ENCODE measurements at regions not wholly inside any gene's neighbourhood (a gene's known extent, or its start where the extent isn't known, plus 50 kb on each side); places are given as distances from the start of the nearest gene placed in this dataset.

- no peaks in the 10 kb centered on the region for H3K9me3 ChIP-seq (replicated peaks)
- H3K27me3 ChIP-seq: no peaks in the 10 kb centered on the region
- no peaks in the 10 kb centered on the region for H3K4me1 ChIP-seq
- H3K4me3 ChIP-seq: no peak overlapping the region
- DNase-seq: no peak
- H3K27ac ChIP-seq: no peak overlapping the region
- no peaks in the 10 kb centered on the region for H3K36me3 ChIP-seq
Measured at GRCh38 chr4:43846111-43846587, 602.5 kb downstream of the KCTD8 start.

- no peak overlapping the region for H3K4me3 ChIP-seq
- no peaks in the 10 kb centered on the region for H3K4me1 ChIP-seq
- DNase-seq: no peak
- no peaks in the 10 kb centered on the region for H3K27me3 ChIP-seq
- no peaks in the 10 kb centered on the region for H3K36me3 ChIP-seq
- H3K9me3 ChIP-seq (replicated peaks): no peaks in the 10 kb centered on the region
- no peak overlapping the region for H3K27ac ChIP-seq
Measured at GRCh38 chr4:43853565-43854264, 594.9 kb downstream of the KCTD8 start.

GRCh38 chr4:43855283-43855682 is 593.3 kb downstream of the KCTD8 start:
- Histone ChIP-seq H3K27me3 (no peaks in the 10 kb centered on the region), H3K27ac (no peak overlapping the region), H3K36me3 (no peaks in the 10 kb centered on the region), H3K4me1 (no peaks in the 10 kb centered on the region), H3K9me3 (replicated peaks) (no peaks in the 10 kb centered on the region), H3K4me3 (no peak overlapping the region)
- no peak for DNase-seq

- no peaks in the 10 kb centered on the region for H3K27me3 ChIP-seq
- no peaks in the 10 kb centered on the region for H3K36me3 ChIP-seq
- no peak for DNase-seq
- no peaks in the 10 kb centered on the region for H3K9me3 ChIP-seq (replicated peaks)
- no peak overlapping the region for H3K4me3 ChIP-seq
- H3K27ac ChIP-seq: no peak overlapping the region
- no peaks in the 10 kb centered on the region for H3K4me1 ChIP-seq
Measured at GRCh38 chr4:43864616-43865146, 583.9 kb downstream of the KCTD8 start.

GRCh38 chr4:43867908-43868307 is 580.7 kb downstream of the KCTD8 start:
- H3K27me3 ChIP-seq: no peaks in the 10 kb centered on the region
- no peak overlapping the region for H3K4me3 ChIP-seq
- no peaks in the 10 kb centered on the region for H3K4me1 ChIP-seq
- no peak for DNase-seq
- no peaks in the 10 kb centered on the region for H3K36me3 ChIP-seq
- no peaks in the 10 kb centered on the region for H3K9me3 ChIP-seq (replicated peaks)
- no peak overlapping the region for H3K27ac ChIP-seq

- DNase-seq: no peak
- no peaks in the 10 kb centered on the region for H3K9me3 ChIP-seq (replicated peaks)
Measured at GRCh38 chr4:43875655-43876054, 573.0 kb downstream of the KCTD8 start.

GRCh38 chr4:43882470-43882869 is 566.1 kb downstream of the KCTD8 start:
- H3K9me3 ChIP-seq (replicated peaks): no peaks in the 10 kb centered on the region
- DNase-seq: peak in 1 of 2 experiments; percentile 11
- no peaks in the 10 kb centered on the region for H3K4me1 ChIP-seq
- H3K36me3 ChIP-seq: no peaks in the 10 kb centered on the region
- no peak overlapping the region for H3K27ac ChIP-seq
- H3K27me3 ChIP-seq: peaks cover 7% of the 10 kb centered on the region; the same call in 1 of the 2 replicates
- H3K4me3 ChIP-seq: no peak overlapping the region

More at GRCh38 chr4:43875655-43876054, 573.0 kb downstream of the KCTD8 start:
- Histone ChIP-seq H3K4me3 (no peak overlapping the region), H3K36me3 (no peaks in the 10 kb centered on the region), H3K4me1 (no peaks in the 10 kb centered on the region), H3K27ac (no peak overlapping the region), H3K27me3 (no peaks in the 10 kb centered on the region)

GRCh38 chr4:43886196-43886595 is 562.4 kb downstream of the KCTD8 start:
- no peaks in the 10 kb centered on the region for H3K9me3 ChIP-seq (replicated peaks)
- no peak overlapping the region for H3K27ac ChIP-seq
- no peaks in the 10 kb centered on the region for H3K4me1 ChIP-seq
- DNase-seq: no peak
- no peaks in the 10 kb centered on the region for H3K36me3 ChIP-seq
- peaks cover 7% of the 10 kb centered on the region; the same call in 1 of the 2 replicates for H3K27me3 ChIP-seq
- H3K4me3 ChIP-seq: no peak overlapping the region

- Histone ChIP-seq H3K9me3 (replicated peaks) (no peaks in the 10 kb centered on the region), H3K27me3 (no peaks in the 10 kb centered on the region), H3K27ac (no peak overlapping the region), H3K4me3 (no peak overlapping the region), H3K36me3 (no peaks in the 10 kb centered on the region), H3K4me1 (no peaks in the 10 kb centered on the region)
- no peak for DNase-seq
Measured at GRCh38 chr4:43898836-43899235, 549.8 kb downstream of the KCTD8 start.

- Histone ChIP-seq H3K9me3 (replicated peaks) (no peaks in the 10 kb centered on the region), H3K4me3 (no peak overlapping the region), H3K27ac (no peak overlapping the region), H3K27me3 (no peaks in the 10 kb centered on the region; the same call in 1 of the 2 replicates), H3K36me3 (no peaks in the 10 kb centered on the region), H3K4me1 (no peaks in the 10 kb centered on the region)
- no peak for DNase-seq
Measured at GRCh38 chr4:43903456-43903855, 545.2 kb downstream of the KCTD8 start.

GRCh38 chr4:43918377-43918776 is 530.2 kb downstream of the KCTD8 start:
- Histone ChIP-seq H3K9me3 (replicated peaks) (no peaks in the 10 kb centered on the region), H3K4me1 (no peaks in the 10 kb centered on the region)

GRCh38 chr4:43932448-43932847 is 516.2 kb downstream of the KCTD8 start:
- H3K36me3 ChIP-seq: no peaks in the 10 kb centered on the region
- no peak overlapping the region for H3K4me3 ChIP-seq
- H3K4me1 ChIP-seq: no peaks in the 10 kb centered on the region
- no peaks in the 10 kb centered on the region for H3K9me3 ChIP-seq (replicated peaks)
- H3K27me3 ChIP-seq: no peaks in the 10 kb centered on the region
- no peak for DNase-seq
- H3K27ac ChIP-seq: no peak overlapping the region

More at GRCh38 chr4:43918377-43918776, 530.2 kb downstream of the KCTD8 start:
- DNase-seq: no peak
- Histone ChIP-seq H3K4me3 (no peak overlapping the region), H3K36me3 (no peaks in the 10 kb centered on the region), H3K27me3 (no peaks in the 10 kb centered on the region), H3K27ac (no peak overlapping the region)

- Histone ChIP-seq H3K36me3 (no peaks in the 10 kb centered on the region), H3K27ac (no peak overlapping the region), H3K4me3 (no peak overlapping the region), H3K9me3 (replicated peaks) (no peaks in the 10 kb centered on the region), H3K27me3 (no peaks in the 10 kb centered on the region; the same call in 1 of the 2 replicates), H3K4me1 (no peaks in the 10 kb centered on the region)
- no peak for DNase-seq
Measured at GRCh38 chr4:43943998-43944397, 504.6 kb downstream of the KCTD8 start.

GRCh38 chr4:43959976-43960375 is 488.6 kb downstream of the KCTD8 start:
- Histone ChIP-seq H3K36me3 (no peaks in the 10 kb centered on the region), H3K4me3 (no peak overlapping the region), H3K27ac (no peak overlapping the region), H3K9me3 (replicated peaks) (no peaks in the 10 kb centered on the region), H3K4me1 (no peaks in the 10 kb centered on the region), H3K27me3 (no peaks in the 10 kb centered on the region)
- DNase-seq: no peak

GRCh38 chr4:43968011-43968410 is 480.6 kb downstream of the KCTD8 start:
- no peak overlapping the region for H3K4me3 ChIP-seq
- no peaks in the 10 kb centered on the region for H3K36me3 ChIP-seq
- H3K4me1 ChIP-seq: no peaks in the 10 kb centered on the region
- peaks cover 7% of the 10 kb centered on the region for H3K27me3 ChIP-seq
- 0 out of 2 replicates have a peak, but pooled peaks cover 2% of the 10 kb centered on the region for H3K9me3 ChIP-seq (replicated peaks)
- no peak for DNase-seq
- H3K27ac ChIP-seq: no peak overlapping the region

- H3K27me3 ChIP-seq: 0 out of 2 replicates have a peak, but pooled peaks cover 5% of the 10 kb centered on the region
- no peaks in the 10 kb centered on the region for H3K9me3 ChIP-seq (replicated peaks)
- H3K4me3 ChIP-seq: no peak overlapping the region
- H3K36me3 ChIP-seq: no peaks in the 10 kb centered on the region
- no peak for DNase-seq
- H3K27ac ChIP-seq: no peak overlapping the region
- no peaks in the 10 kb centered on the region for H3K4me1 ChIP-seq
Measured at GRCh38 chr4:43983610-43984009, 465.0 kb downstream of the KCTD8 start.
